Smooth muscle cell (in vitro differentiated cells): ENCODE measurements at regions not wholly inside any gene's neighbourhood (a gene's known extent, or its start where the extent isn't known, plus 50 kb on each side); places are given as distances from the start of the nearest gene placed in this dataset.
A peak's percentile ranks its signal among the peaks of the same experiment; 100 is the strongest.

Experiments
- DNase-seq: peaks from one replicate; lab custom pipeline; 2025; ENCODE audit not compliant: unreplicated experiment; lab: John Stamatoyannopoulos, UW
- H2AFZ ChIP-seq: fragments of 200-600 bp; sonication (generic); 2 replicates; pipeline ENCODE4 v1.6.0; 2016; ENCODE audit warnings: antibody characterized with exemption, low read depth, mild to moderate bottlenecking
- H3F3A ChIP-seq: fragments of 200-600 bp; sonication (generic); 2 replicates; pipeline ENCODE4 v1.6.0; 2017; ENCODE audit warnings: antibody characterized with exemption, low read depth
- H3K27ac ChIP-seq: fragments of 200-600 bp; sonication (generic); 2 replicates; pipeline ENCODE4 v1.5.1; 2016; ENCODE audit warnings: low read depth, mild to moderate bottlenecking
- H3K27me3 ChIP-seq: fragments of 200-600 bp; sonication (generic); 2 replicates; pipeline ENCODE4 v1.6.1; 2016; ENCODE audit warnings: low read depth, mild to moderate bottlenecking
- H3K36me3 ChIP-seq: fragments of 200-600 bp; sonication (generic); 2 replicates; pipeline ENCODE4 v1.5.1; 2016; ENCODE audit warnings: low read depth
- H3K4me1 ChIP-seq: fragments of 200-600 bp; sonication (generic); 2 replicates; pipeline ENCODE4 v1.5.1; 2016; ENCODE audit warnings: low read depth
- H3K4me2 ChIP-seq: fragments of 200-600 bp; sonication (generic); 2 replicates; pipeline ENCODE4 v1.6.0; 2016; ENCODE audit warnings: mild to moderate bottlenecking
- H3K4me3 ChIP-seq: fragments of 200-600 bp; sonication (generic); 2 replicates; pipeline ENCODE4 v1.5.1; 2016; ENCODE audit warnings: mild to moderate bottlenecking
- H3K79me2 ChIP-seq: fragments of 200-600 bp; sonication (generic); 2 replicates; pipeline ENCODE4 v1.6.0; 2016; ENCODE audit warnings: low read depth, mild to moderate bottlenecking
- H3K9ac ChIP-seq: fragments of 200-600 bp; sonication (generic); 2 replicates; pipeline ENCODE4 v1.6.0; 2016; ENCODE audit warnings: low read depth
- H3K9me3 ChIP-seq: fragments of 200-600 bp; sonication (generic); replicated peaks from 2 replicates; pipeline ENCODE4 v1.5.1; 2016; ENCODE audit warnings: low read depth
- H4K20me1 ChIP-seq: fragments of 200-600 bp; sonication (generic); 2 replicates; pipeline ENCODE4 v1.6.0; 2016; ENCODE audit warnings: low read depth
- WGBS: methylation state at CpG from one replicate; pipeline ENCODE4 v1.1.7; 2016; ENCODE audit warnings: low lambda C conversion rate; 5-methylcytosine and 5-hydroxymethylcytosine counted together
- TF ChIP-seq, protein P1 (sequence below): fragments of 200-600 bp; sonication (generic); IDR thresholded peaks from 2 replicates; pipeline ENCODE4 v1.5.1; 2017; ENCODE audit warnings: borderline replicate concordance, mild to moderate bottlenecking, antibody characterized with exemption; ENCODE audit not compliant: insufficient read depth, poor library complexity, severe bottlenecking

GRCh38 chr5:125140855-125141254 is 394.4 kb upstream of the ZNF608 start:
- H3K4me1 ChIP-seq, result peaks cover 10% of the 10 kb centered on the region
- WGBS, result 57% methylated on average over 2 of the region's 2 CpGs
- H3K4me2 ChIP-seq, result no peak overlapping the region
- H3K9me3 ChIP-seq, result no peaks in the 10 kb centered on the region
- H3K79me2 ChIP-seq, result no peaks in the 10 kb centered on the region
- no peaks in the 10 kb centered on the region for H3F3A ChIP-seq
- TF ChIP-seq, protein P1, sequence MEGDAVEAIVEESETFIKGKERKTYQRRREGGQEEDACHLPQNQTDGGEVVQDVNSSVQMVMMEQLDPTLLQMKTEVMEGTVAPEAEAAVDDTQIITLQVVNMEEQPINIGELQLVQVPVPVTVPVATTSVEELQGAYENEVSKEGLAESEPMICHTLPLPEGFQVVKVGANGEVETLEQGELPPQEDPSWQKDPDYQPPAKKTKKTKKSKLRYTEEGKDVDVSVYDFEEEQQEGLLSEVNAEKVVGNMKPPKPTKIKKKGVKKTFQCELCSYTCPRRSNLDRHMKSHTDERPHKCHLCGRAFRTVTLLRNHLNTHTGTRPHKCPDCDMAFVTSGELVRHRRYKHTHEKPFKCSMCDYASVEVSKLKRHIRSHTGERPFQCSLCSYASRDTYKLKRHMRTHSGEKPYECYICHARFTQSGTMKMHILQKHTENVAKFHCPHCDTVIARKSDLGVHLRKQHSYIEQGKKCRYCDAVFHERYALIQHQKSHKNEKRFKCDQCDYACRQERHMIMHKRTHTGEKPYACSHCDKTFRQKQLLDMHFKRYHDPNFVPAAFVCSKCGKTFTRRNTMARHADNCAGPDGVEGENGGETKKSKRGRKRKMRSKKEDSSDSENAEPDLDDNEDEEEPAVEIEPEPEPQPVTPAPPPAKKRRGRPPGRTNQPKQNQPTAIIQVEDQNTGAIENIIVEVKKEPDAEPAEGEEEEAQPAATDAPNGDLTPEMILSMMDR, result no peak
- peak overlapping the region; percentile 30 for H3K27ac ChIP-seq
- no peak overlapping the region for H3K9ac ChIP-seq
- no peak for DNase-seq
- no peaks in the 10 kb centered on the region for H3K27me3 ChIP-seq
- no peak overlapping the region for H2AFZ ChIP-seq
- H3K4me3 ChIP-seq, result no peak overlapping the region
- H4K20me1 ChIP-seq, result no peaks in the 10 kb centered on the region
- no peaks in the 10 kb centered on the region for H3K36me3 ChIP-seq

GRCh38 chr5:125142458-125142857 is 396.0 kb upstream of the ZNF608 start:
- TF ChIP-seq, protein P1, result no peak
- no peak overlapping the region for H3K4me2 ChIP-seq
- no peak overlapping the region for H3K27ac ChIP-seq
- no peak overlapping the region for H3K9ac ChIP-seq
- H3K79me2 ChIP-seq, result no peaks in the 10 kb centered on the region
- H3F3A ChIP-seq, result no peaks in the 10 kb centered on the region
- H3K4me1 ChIP-seq, result peaks cover 10% of the 10 kb centered on the region
- H4K20me1 ChIP-seq, result no peaks in the 10 kb centered on the region
- no peaks in the 10 kb centered on the region for H3K27me3 ChIP-seq
- H3K4me3 ChIP-seq, result no peak overlapping the region
- DNase-seq, result no peak
- no peaks in the 10 kb centered on the region for H3K9me3 ChIP-seq
- H2AFZ ChIP-seq, result no peak overlapping the region
- H3K36me3 ChIP-seq, result no peaks in the 10 kb centered on the region

DNA sequence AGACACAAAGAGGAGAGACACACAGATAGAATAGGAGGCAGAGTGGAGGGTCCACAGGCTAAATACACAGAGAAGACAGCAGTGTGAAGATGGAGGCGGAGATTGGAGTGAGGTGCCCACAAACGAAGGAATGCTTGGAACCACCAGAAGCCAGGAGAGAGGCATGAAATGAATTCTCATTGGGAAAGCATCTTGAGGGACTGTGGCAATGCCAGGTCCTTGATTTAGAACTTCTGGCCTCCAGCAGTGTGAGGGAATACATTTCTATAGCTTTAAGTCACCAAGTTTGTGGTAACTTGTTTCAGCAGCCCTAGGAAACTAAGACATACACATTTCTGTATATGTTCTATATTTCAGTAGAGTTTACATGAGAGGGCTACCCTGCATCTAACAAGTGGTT is 396.6 kb upstream of the ZNF608 start:
- DNase-seq, result no peak
- Histone ChIP-seq H3K27ac (no peak overlapping the region), H3K4me2 (no peak overlapping the region), H3K9ac (no peak overlapping the region), H3K9me3 (no peaks in the 10 kb centered on the region), H3F3A (no peaks in the 10 kb centered on the region), H3K4me3 (no peak overlapping the region), H2AFZ (no peak overlapping the region), H3K4me1 (peaks cover 10% of the 10 kb centered on the region), H3K36me3 (no peaks in the 10 kb centered on the region), H3K79me2 (no peaks in the 10 kb centered on the region), H3K27me3 (no peaks in the 10 kb centered on the region), H4K20me1 (no peaks in the 10 kb centered on the region)
- WGBS, result 80% methylated on average over 2 of the region's 2 CpGs
- TF ChIP-seq, protein P1, result no peak

DNA sequence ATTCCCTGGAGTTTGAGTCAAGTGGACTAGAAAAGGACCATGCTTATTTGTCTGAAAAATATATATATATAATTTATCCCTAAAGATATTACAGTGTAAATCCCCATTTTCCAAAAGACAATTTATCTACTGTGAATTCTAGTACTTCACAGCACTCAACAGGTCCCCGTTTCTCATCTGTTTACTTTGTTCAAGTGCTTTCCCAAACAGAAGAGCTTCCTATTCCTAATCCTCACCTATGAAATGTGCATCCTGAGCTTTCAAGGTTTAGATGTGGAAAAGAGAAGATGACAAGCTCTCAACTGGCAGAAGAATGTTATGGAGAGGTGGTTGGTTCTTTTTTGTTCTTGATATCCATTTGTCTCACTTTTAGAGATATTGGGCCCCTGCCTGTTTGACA is 401.6 kb upstream of the ZNF608 start:
- Histone ChIP-seq H3K79me2 (no peaks in the 10 kb centered on the region), H3F3A (peaks cover 6% of the 10 kb centered on the region), H3K27me3 (no peaks in the 10 kb centered on the region), H2AFZ (no peak overlapping the region), H3K4me3 (no peak overlapping the region), H3K36me3 (no peaks in the 10 kb centered on the region), H3K9ac (no peak overlapping the region), H4K20me1 (no peaks in the 10 kb centered on the region), H3K9me3 (no peaks in the 10 kb centered on the region), H3K4me1 (peaks cover 27% of the 10 kb centered on the region), H3K4me2 (no peak overlapping the region), H3K27ac (peak overlapping the region; percentile 98)
- 83% methylated on average over 1 of the region's 1 CpG for WGBS
- TF ChIP-seq, protein P1, result no peak
- DNase-seq, result no peak
